HEK293 (cell line): ENCODE measurements at regions not wholly inside any gene's neighbourhood (a gene's known extent, or its start where the extent isn't known, plus 50 kb on each side); places are given as distances from the start of the nearest gene placed in this dataset.

Experiments used
- CTCF ChIP-seq: fragments of 450-650 bp; formaldehyde crosslinking; IDR thresholded peaks from 2 replicates; pipeline ENCODE4 v1.5.1; 2016; ENCODE audit warnings: missing biosample characterization, missing genetic modification characterization
- GLIS2 ChIP-seq: fragments of 450-650 bp; formaldehyde crosslinking; IDR thresholded peaks from 2 replicates; pipeline ENCODE4 v1.5.1; 2016; ENCODE audit warnings: missing biosample characterization, missing genetic modification characterization
- ZBTB8A ChIP-seq: fragments of 450-650 bp; formaldehyde crosslinking; IDR thresholded peaks from 2 replicates; pipeline ENCODE4 v1.5.1; 2016; ENCODE audit warnings: missing biosample characterization, missing genetic modification characterization
- ZNF624 ChIP-seq: fragments of 450-650 bp; formaldehyde crosslinking; IDR thresholded peaks from 2 replicates; pipeline ENCODE4 v1.5.1; 2017; ENCODE audit warnings: missing biosample characterization, missing genetic modification characterization

GRCh38 chr3:189057369-189057768 is 114.4 kb upstream of the TPRG1 start:
- no peak for TF ChIP-seq CTCF (tag by site-specific recombination)
- no peak for TF ChIP-seq ZBTB8A (tag by site-specific recombination)
- no peak for TF ChIP-seq ZNF624 (tag by site-specific recombination)
- TF ChIP-seq GLIS2 (tag by site-specific recombination) = no peak
